ENCODE measurements at regions not wholly inside any gene's neighbourhood (a gene's known extent, or its start where the extent isn't known, plus 50 kb on each side); places are given as distances from the start of the nearest gene placed in this dataset.

GRCh38 chr6:33861722-33862121 is 57.9 kb upstream of the MLN start:
- no peak overlapping the region for H3K4me3 ChIP-seq (ENCODE audit: low read depth, low read length)
- in situ Hi-C loops (cut with HindIII; ENCODE audit: low sequenced_read_pairs): no loop called here
- TF ChIP-seq, protein P1, sequence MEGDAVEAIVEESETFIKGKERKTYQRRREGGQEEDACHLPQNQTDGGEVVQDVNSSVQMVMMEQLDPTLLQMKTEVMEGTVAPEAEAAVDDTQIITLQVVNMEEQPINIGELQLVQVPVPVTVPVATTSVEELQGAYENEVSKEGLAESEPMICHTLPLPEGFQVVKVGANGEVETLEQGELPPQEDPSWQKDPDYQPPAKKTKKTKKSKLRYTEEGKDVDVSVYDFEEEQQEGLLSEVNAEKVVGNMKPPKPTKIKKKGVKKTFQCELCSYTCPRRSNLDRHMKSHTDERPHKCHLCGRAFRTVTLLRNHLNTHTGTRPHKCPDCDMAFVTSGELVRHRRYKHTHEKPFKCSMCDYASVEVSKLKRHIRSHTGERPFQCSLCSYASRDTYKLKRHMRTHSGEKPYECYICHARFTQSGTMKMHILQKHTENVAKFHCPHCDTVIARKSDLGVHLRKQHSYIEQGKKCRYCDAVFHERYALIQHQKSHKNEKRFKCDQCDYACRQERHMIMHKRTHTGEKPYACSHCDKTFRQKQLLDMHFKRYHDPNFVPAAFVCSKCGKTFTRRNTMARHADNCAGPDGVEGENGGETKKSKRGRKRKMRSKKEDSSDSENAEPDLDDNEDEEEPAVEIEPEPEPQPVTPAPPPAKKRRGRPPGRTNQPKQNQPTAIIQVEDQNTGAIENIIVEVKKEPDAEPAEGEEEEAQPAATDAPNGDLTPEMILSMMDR (IDR thresholded peaks at IDR 0.05; ENCODE audit: low read depth, low read length, missing control alignments): no peak
- no peak for DNase-seq (ENCODE audit: low read depth)

- in situ Hi-C loops (cut with HindIII; ENCODE audit: low sequenced_read_pairs): no loop called here
- DNase-seq (ENCODE audit: low read depth): no peak
Observed at GRCh38 chr6:33860706-33861474, 57.1 kb upstream of the MLN start.

GRCh38 chr6:33860006-33860405 is 56.2 kb upstream of the MLN start:
- DNase-seq (ENCODE audit: low read depth): no peak
- no peak overlapping the region for H3K4me3 ChIP-seq (ENCODE audit: low read depth, low read length)
- TF ChIP-seq, protein P1 (IDR thresholded peaks at IDR 0.05; ENCODE audit: low read depth, low read length, missing control alignments): no peak
- in situ Hi-C loops (cut with HindIII; ENCODE audit: low sequenced_read_pairs): no loop called here

More at GRCh38 chr6:33860706-33861474, 57.1 kb upstream of the MLN start:
- H3K4me3 ChIP-seq (ENCODE audit: low read depth, low read length): no peak overlapping the region
- TF ChIP-seq, protein P1 (IDR thresholded peaks at IDR 0.05; ENCODE audit: low read depth, low read length, missing control alignments): no peak

DNA sequence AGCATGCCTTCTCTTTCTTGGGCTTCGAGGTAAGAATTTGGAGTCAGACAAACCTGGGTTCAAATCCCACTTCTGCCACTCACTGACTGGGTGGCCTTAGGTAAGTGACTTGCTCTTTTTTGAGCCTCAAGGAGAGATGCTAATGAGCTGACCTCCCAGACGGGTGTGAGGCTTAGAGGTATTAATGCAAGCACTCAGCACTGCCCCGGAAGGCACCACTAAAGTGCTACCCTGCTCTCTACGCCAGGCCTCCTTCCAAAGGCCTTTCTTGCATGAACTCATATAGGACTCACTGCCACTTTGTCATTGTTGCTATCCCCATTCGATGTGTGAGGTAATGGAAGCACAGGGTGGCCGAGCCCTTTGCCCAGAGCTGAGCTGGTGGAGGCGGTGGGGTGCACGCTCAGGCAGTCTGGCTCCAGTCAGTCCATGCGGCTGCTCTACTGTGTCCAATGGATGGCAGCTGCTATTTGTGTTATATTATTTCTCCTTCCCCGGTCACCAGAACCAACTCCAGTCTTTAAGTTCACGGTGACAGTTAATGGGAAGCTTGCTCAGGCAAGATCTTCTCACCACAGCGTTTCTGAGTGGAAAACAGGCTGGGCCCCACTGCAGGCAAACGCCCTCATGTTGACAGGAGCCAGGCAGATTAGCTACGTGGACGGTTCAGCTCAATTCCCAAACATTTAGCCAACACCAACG is 55.2 kb upstream of the MLN start:
- DNase-seq (ENCODE audit: low read depth): no peak
- TF ChIP-seq, protein P1 (IDR thresholded peaks at IDR 0.05; ENCODE audit: low read depth, low read length, missing control alignments): no peak
- in situ Hi-C loops (cut with HindIII; ENCODE audit: low sequenced_read_pairs): no loop called here
- H3K4me3 ChIP-seq (ENCODE audit: low read depth, low read length): no peak overlapping the region

GRCh38 chr6:33857932-33858475 is 54.2 kb upstream of the MLN start:
- TF ChIP-seq, protein P1 (IDR thresholded peaks at IDR 0.05; ENCODE audit: low read depth, low read length, missing control alignments): no peak
- in situ Hi-C loops (cut with HindIII; ENCODE audit: low sequenced_read_pairs): no loop called here
- no peak overlapping the region for H3K4me3 ChIP-seq (ENCODE audit: low read depth, low read length)
- DNase-seq (ENCODE audit: low read depth): no peak

- no peak overlapping the region for H3K4me3 ChIP-seq (ENCODE audit: low read depth, low read length)
- DNase-seq (ENCODE audit: low read depth): no peak
- in situ Hi-C loops (cut with HindIII; ENCODE audit: low sequenced_read_pairs): no loop called here
- TF ChIP-seq, protein P1 (IDR thresholded peaks at IDR 0.05; ENCODE audit: low read depth, low read length, missing control alignments): no peak
Observed at GRCh38 chr6:33857093-33857931, 53.5 kb upstream of the MLN start.

Measured in astrocyte of the cerebellum (primary cell).